HG02623 (cell line): ENCODE measurements at regions not wholly inside any gene's neighbourhood (a gene's known extent, or its start where the extent isn't known, plus 50 kb on each side); places are given as distances from the start of the nearest gene placed in this dataset.
"Not testable (repeated sequence)": the region's sequence is repeated elsewhere in the genome, so short reads cannot be mapped to it uniquely, and the experiment has no call there.

Experiments
- ATAC-seq: cut with Tn5 transposase; IDR thresholded peaks from one replicate; pipeline ENCODE4 v1.9.1; 2021; ENCODE audit warnings: moderate library complexity; ENCODE audit not compliant: unreplicated experiment

- no peak for ATAC-seq
Measured at GRCh38 chr11:91394073-91394726, 830.4 kb upstream of the FAT3 start.

GRCh38 chr11:91382946-91383345 is 841.7 kb upstream of the FAT3 start:
- no peak for ATAC-seq

- no peak for ATAC-seq
Measured at GRCh38 chr11:91374794-91375193, 849.8 kb upstream of the FAT3 start.

GRCh38 chr11:91373497-91373896 is 851.1 kb upstream of the FAT3 start:
- ATAC-seq, result no peak

GRCh38 chr11:91366816-91367215 is 857.8 kb upstream of the FAT3 start:
- no peak for ATAC-seq

- ATAC-seq, result no peak
Measured at GRCh38 chr11:91365986-91366585, 858.5 kb upstream of the FAT3 start.

- no peak for ATAC-seq
Measured at GRCh38 chr11:91350931-91351330, 873.7 kb upstream of the FAT3 start.

- ATAC-seq, result no peak
Measured at GRCh38 chr11:91326751-91327150, 897.9 kb upstream of the FAT3 start.

- no peak for ATAC-seq
Measured at GRCh38 chr11:91326280-91326679, 898.3 kb upstream of the FAT3 start.

GRCh38 chr11:91314521-91314920 is 910.1 kb upstream of the FAT3 start:
- no peak for ATAC-seq

- no peak for ATAC-seq
Measured at GRCh38 chr11:91312541-91312940, 912.1 kb upstream of the FAT3 start.

GRCh38 chr11:91310085-91310484 is 914.5 kb upstream of the FAT3 start:
- no peak for ATAC-seq

- ATAC-seq, result no peak
Measured at GRCh38 chr11:91308069-91308468, 916.5 kb upstream of the FAT3 start.

- no peak for ATAC-seq
Measured at GRCh38 chr11:91305402-91305801, 919.2 kb upstream of the FAT3 start.

- ATAC-seq, result no peak
Measured at GRCh38 chr11:91303749-91304148, 920.9 kb upstream of the FAT3 start.

- no peak for ATAC-seq
Measured at GRCh38 chr11:91299980-91300379, 924.6 kb upstream of the FAT3 start.

- ATAC-seq, result no peak
Measured at GRCh38 chr11:91296629-91297028, 928.0 kb upstream of the FAT3 start.

- peak; percentile 76 for ATAC-seq
Measured at GRCh38 chr11:91295591-91295990, 929.0 kb upstream of the FAT3 start.

GRCh38 chr11:91293119-91293518 is 931.5 kb upstream of the FAT3 start:
- no peak for ATAC-seq

- ATAC-seq, result no peak
Measured at GRCh38 chr11:91272089-91272488, 952.5 kb upstream of the FAT3 start.

- not testable (repeated sequence) for ATAC-seq
Measured at GRCh38 chr11:91268512-91269295, 955.9 kb upstream of the FAT3 start.

- no peak for ATAC-seq
Measured at GRCh38 chr11:91265946-91266345, 958.7 kb upstream of the FAT3 start.
